ENCODE measurements at regions not wholly inside any gene's neighbourhood (a gene's known extent, or its start where the extent isn't known, plus 50 kb on each side); places are given as distances from the start of the nearest gene placed in this dataset.
"Not testable (repeated sequence)": the region's sequence is repeated elsewhere in the genome, so short reads cannot be mapped to it uniquely, and the experiment has no call there.

- Histone ChIP-seq H3K4me3 (no peak overlapping the region), H3K27me3 (no peaks in the 10 kb centered on the region), H3K4me1 (no peaks in the 10 kb centered on the region), H3K9me3 (peaks cover 0 to 8% (median 0%) of the 10 kb centered on the region in 11 donors), H3K36me3 (no peaks in the 10 kb centered on the region), H3K27ac (no peak overlapping the region)
- TF ChIP-seq, protein P1, sequence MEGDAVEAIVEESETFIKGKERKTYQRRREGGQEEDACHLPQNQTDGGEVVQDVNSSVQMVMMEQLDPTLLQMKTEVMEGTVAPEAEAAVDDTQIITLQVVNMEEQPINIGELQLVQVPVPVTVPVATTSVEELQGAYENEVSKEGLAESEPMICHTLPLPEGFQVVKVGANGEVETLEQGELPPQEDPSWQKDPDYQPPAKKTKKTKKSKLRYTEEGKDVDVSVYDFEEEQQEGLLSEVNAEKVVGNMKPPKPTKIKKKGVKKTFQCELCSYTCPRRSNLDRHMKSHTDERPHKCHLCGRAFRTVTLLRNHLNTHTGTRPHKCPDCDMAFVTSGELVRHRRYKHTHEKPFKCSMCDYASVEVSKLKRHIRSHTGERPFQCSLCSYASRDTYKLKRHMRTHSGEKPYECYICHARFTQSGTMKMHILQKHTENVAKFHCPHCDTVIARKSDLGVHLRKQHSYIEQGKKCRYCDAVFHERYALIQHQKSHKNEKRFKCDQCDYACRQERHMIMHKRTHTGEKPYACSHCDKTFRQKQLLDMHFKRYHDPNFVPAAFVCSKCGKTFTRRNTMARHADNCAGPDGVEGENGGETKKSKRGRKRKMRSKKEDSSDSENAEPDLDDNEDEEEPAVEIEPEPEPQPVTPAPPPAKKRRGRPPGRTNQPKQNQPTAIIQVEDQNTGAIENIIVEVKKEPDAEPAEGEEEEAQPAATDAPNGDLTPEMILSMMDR (IDR thresholded peaks at IDR 0.05) = no peak
- intact Hi-C loops (cut with DNase I) = no loop called here
- no peak for DNase-seq
- ATAC-seq = no peak
These were observed 166.9 kb upstream of the CCNH start for GRCh38 chr5:87579678-87580077.

GRCh38 chr5:87576867-87577266, 164.1 kb upstream of the CCNH start:
- ATAC-seq (no peak), DNase-seq (no peak)
- H3K4me1 ChIP-seq = no peaks in the 10 kb centered on the region
- H3K27me3 ChIP-seq = no peaks in the 10 kb centered on the region
- WGBS, 2 donors = 79 to 92% methylated on average over 3 of the region's 3 CpGs
- no peaks in the 10 kb centered on the region for H3K9me3 ChIP-seq
- no peak overlapping the region for H3K4me3 ChIP-seq
- no peaks in the 10 kb centered on the region for H3K36me3 ChIP-seq
- intact Hi-C loops (cut with DNase I) = no loop called here
- H3K27ac ChIP-seq = no peak overlapping the region
- TF ChIP-seq, protein P1 (IDR thresholded peaks at IDR 0.05) = no peak

GRCh38 chr5:87576306-87576705, 163.6 kb upstream of the CCNH start:
- WGBS, 2 donors = 68 to 69% methylated on average over 4 of the region's 4 CpGs
- intact Hi-C loops (cut with DNase I); H3K4me3 ChIP-seq; H3K27me3 ChIP-seq; H3K9me3 ChIP-seq; H3K27ac ChIP-seq; ATAC-seq; H3K36me3 ChIP-seq; DNase-seq; H3K4me1 ChIP-seq: not testable (repeated sequence)

DNA sequence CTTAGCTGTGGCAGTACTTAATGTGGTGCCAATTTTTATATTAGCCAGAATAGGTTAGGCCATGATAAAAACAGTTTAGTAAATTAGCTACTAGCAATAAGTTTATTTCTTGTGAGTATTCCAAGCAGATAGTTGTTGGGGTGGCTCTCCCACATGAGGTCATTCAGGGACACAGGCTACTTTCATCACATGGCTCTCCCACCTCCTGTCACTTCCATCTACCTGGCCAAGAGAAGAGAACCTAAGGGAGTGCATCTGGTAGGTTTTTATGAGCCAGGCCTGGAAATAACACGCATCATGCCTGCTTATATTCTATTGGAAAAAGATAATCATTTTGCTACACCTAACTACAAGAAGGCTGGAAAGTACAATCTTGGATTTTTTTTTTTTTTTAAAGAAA, 161.4 kb upstream of the CCNH start:
- Histone ChIP-seq H3K4me3 (no peak overlapping the region), H3K9me3 (no peaks in the 10 kb centered on the region), H3K36me3 (no peaks in the 10 kb centered on the region), H3K27ac (no peak overlapping the region), H3K4me1 (no peaks in the 10 kb centered on the region), H3K27me3 (no peaks in the 10 kb centered on the region)
- intact Hi-C loops (cut with DNase I) = no loop called here
- DNase-seq (no peak), ATAC-seq (no peak)
- WGBS, 2 donors = 89 to 90% methylated on average over 1 of the region's 1 CpG
- TF ChIP-seq, protein P1 (IDR thresholded peaks at IDR 0.05) = no peak

- ATAC-seq (no peak), DNase-seq (no peak)
- no peaks in the 10 kb centered on the region for H3K9me3 ChIP-seq
- no peaks in the 10 kb centered on the region for H3K36me3 ChIP-seq
- 93 to 96% methylated on average over 8 of the region's 8 CpGs for WGBS, 2 donors
- intact Hi-C loops (cut with DNase I) = no loop called here
- H3K4me3 ChIP-seq = no peak overlapping the region
- no peak overlapping the region for H3K27ac ChIP-seq
- peaks cover 0 to 3% (median 0%) of the 10 kb centered on the region in 7 donors for H3K27me3 ChIP-seq
- H3K4me1 ChIP-seq = no peaks in the 10 kb centered on the region
- TF ChIP-seq, protein P1 (IDR thresholded peaks at IDR 0.05) = no peak
These were observed 159.9 kb upstream of the CCNH start for GRCh38 chr5:87572611-87573010.

Measured in heart right ventricle (tissue), 16 donors.